ENCODE measurements at regions not wholly inside any gene's neighbourhood (a gene's known extent, or its start where the extent isn't known, plus 50 kb on each side); places are given as distances from the start of the nearest gene placed in this dataset.

GRCh38 chr13:82803341-82803740, 1078.9 kb downstream of the SLITRK1 start:
- Histone ChIP-seq H3K9me3 (ENCODE audit: control insufficient read depth, insufficient read depth, low read depth, low read length) (no peaks in the 10 kb centered on the region), H3K4me1 (ENCODE audit: control insufficient read depth, insufficient read depth, low read length) (no peaks in the 10 kb centered on the region), H3K27ac (ENCODE audit: extremely low read depth, low read depth, low read length) (no peak overlapping the region), H3K4me3 (ENCODE audit: low read depth, low read length) (no peak overlapping the region), H3K36me3 (ENCODE audit: control insufficient read depth in 2 of 2, insufficient read depth in 1 of 2, low read length in 2 of 2) (no peaks in the 10 kb centered on the region)
- ChIA-PET POLR2A (no interaction called here), CTCF (no interaction called here)
- TF ChIP-seq ZNF114 (tag by site-specific recombination; IDR thresholded peaks at IDR 0.05): no peak
- no peak for TF ChIP-seq ZNF202 (tag by site-specific recombination; IDR thresholded peaks at IDR 0.05; ENCODE audit: borderline replicate concordance)
- TF ChIP-seq, protein P1, sequence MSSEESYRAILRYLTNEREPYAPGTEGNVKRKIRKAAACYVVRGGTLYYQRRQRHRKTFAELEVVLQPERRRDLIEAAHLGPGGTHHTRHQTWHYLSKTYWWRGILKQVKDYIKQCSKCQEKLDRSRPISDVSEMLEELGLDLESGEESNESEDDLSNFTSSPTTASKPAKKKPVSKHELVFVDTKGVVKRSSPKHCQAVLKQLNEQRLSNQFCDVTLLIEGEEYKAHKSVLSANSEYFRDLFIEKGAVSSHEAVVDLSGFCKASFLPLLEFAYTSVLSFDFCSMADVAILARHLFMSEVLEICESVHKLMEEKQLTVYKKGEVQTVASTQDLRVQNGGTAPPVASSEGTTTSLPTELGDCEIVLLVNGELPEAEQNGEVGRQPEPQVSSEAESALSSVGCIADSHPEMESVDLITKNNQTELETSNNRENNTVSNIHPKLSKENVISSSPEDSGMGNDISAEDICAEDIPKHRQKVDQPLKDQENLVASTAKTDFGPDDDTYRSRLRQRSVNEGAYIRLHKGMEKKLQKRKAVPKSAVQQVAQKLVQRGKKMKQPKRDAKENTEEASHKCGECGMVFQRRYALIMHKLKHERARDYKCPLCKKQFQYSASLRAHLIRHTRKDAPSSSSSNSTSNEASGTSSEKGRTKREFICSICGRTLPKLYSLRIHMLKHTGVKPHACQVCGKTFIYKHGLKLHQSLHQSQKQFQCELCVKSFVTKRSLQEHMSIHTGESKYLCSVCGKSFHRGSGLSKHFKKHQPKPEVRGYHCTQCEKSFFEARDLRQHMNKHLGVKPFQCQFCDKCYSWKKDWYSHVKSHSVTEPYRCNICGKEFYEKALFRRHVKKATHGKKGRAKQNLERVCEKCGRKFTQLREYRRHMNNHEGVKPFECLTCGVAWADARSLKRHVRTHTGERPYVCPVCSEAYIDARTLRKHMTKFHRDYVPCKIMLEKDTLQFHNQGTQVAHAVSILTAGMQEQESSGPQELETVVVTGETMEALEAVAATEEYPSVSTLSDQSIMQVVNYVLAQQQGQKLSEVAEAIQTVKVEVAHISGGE (tag by site-specific recombination; conservative IDR thresholded peaks at IDR 0.05; ENCODE audit: low read depth): no peak
- no peak for TF ChIP-seq EGR2 (tag by site-specific recombination; IDR thresholded peaks at IDR 0.05; ENCODE audit: low read depth)
- TF ChIP-seq ZNF660 (tag by site-specific recombination; IDR thresholded peaks at IDR 0.05): no peak
- TF ChIP-seq, protein P2, sequence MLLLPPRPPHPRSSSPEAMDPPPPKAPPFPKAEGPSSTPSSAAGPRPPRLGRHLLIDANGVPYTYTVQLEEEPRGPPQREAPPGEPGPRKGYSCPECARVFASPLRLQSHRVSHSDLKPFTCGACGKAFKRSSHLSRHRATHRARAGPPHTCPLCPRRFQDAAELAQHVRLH (tag by site-specific recombination; IDR thresholded peaks at IDR 0.05): no peak

DNA sequence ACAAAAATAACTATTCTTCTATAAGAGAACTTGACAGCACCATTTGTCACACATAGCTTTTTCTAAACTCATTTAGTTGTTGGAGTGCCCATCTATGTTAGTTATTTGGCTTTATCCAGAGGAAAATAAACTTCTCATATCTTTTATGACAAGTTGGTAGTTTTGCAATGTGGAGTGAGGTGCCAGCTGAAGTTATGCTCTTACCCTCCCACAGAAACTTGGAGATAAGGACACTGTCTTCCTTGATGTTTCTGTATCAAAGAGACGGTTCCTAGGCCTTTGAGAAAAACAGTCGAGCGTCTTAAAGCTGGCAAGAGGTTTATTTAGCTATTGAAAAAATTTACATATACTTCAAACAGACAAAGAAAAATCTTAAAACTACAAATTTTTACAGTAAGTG, 1079.7 kb downstream of the SLITRK1 start:
- Histone ChIP-seq H3K4me1 (ENCODE audit: control insufficient read depth, insufficient read depth, low read length) (no peaks in the 10 kb centered on the region), H3K9me3 (ENCODE audit: control insufficient read depth, insufficient read depth, low read depth, low read length) (no peaks in the 10 kb centered on the region), H3K36me3 (ENCODE audit: control insufficient read depth in 2 of 2, insufficient read depth in 1 of 2, low read length in 2 of 2) (no peaks in the 10 kb centered on the region), H3K4me3 (ENCODE audit: low read depth, low read length) (no peak overlapping the region), H3K27ac (ENCODE audit: extremely low read depth, low read depth, low read length) (no peak overlapping the region)
- CTCF ChIA-PET: interaction anchor here (0.7 kb wide), 1 partner anchor 40 kb away, joined by 3 read pairs; no protein-coding TSS in a partner anchor
- TF ChIP-seq SP3 (tag by site-specific recombination; IDR thresholded peaks at IDR 0.05) (no peak), ATF2 (tag by site-specific recombination; IDR thresholded peaks at IDR 0.05; ENCODE audit: low read depth) (no peak), ZNF16 (tag by site-specific recombination; IDR thresholded peaks at IDR 0.05; ENCODE audit: low read depth) (no peak), ZNF140 (tag by site-specific recombination; IDR thresholded peaks at IDR 0.05) (no peak), KLF9 (tag by site-specific recombination; IDR thresholded peaks at IDR 0.05; ENCODE audit: low read depth) (no peak), ZNF501 (tag by site-specific recombination; IDR thresholded peaks at IDR 0.05) (no peak), ZSCAN5A (tag by site-specific recombination; IDR thresholded peaks at IDR 0.05) (no peak), ZNF548 (tag by site-specific recombination; IDR thresholded peaks at IDR 0.05) (no peak), ZFP37 (tag by site-specific recombination; IDR thresholded peaks at IDR 0.05) (no peak), ZNF76 (tag by site-specific recombination; IDR thresholded peaks at IDR 0.05; ENCODE audit: borderline replicate concordance, low read depth) (no peak)
- TF ChIP-seq, protein P3, sequence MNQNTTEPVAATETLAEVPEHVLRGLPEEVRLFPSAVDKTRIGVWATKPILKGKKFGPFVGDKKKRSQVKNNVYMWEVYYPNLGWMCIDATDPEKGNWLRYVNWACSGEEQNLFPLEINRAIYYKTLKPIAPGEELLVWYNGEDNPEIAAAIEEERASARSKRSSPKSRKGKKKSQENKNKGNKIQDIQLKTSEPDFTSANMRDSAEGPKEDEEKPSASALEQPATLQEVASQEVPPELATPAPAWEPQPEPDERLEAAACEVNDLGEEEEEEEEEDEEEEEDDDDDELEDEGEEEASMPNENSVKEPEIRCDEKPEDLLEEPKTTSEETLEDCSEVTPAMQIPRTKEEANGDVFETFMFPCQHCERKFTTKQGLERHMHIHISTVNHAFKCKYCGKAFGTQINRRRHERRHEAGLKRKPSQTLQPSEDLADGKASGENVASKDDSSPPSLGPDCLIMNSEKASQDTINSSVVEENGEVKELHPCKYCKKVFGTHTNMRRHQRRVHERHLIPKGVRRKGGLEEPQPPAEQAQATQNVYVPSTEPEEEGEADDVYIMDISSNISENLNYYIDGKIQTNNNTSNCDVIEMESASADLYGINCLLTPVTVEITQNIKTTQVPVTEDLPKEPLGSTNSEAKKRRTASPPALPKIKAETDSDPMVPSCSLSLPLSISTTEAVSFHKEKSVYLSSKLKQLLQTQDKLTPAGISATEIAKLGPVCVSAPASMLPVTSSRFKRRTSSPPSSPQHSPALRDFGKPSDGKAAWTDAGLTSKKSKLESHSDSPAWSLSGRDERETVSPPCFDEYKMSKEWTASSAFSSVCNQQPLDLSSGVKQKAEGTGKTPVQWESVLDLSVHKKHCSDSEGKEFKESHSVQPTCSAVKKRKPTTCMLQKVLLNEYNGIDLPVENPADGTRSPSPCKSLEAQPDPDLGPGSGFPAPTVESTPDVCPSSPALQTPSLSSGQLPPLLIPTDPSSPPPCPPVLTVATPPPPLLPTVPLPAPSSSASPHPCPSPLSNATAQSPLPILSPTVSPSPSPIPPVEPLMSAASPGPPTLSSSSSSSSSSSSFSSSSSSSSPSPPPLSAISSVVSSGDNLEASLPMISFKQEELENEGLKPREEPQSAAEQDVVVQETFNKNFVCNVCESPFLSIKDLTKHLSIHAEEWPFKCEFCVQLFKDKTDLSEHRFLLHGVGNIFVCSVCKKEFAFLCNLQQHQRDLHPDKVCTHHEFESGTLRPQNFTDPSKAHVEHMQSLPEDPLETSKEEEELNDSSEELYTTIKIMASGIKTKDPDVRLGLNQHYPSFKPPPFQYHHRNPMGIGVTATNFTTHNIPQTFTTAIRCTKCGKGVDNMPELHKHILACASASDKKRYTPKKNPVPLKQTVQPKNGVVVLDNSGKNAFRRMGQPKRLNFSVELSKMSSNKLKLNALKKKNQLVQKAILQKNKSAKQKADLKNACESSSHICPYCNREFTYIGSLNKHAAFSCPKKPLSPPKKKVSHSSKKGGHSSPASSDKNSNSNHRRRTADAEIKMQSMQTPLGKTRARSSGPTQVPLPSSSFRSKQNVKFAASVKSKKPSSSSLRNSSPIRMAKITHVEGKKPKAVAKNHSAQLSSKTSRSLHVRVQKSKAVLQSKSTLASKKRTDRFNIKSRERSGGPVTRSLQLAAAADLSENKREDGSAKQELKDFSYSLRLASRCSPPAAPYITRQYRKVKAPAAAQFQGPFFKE (tag by site-specific recombination; IDR thresholded peaks at IDR 0.05; ENCODE audit: borderline replicate concordance): no peak
- POLR2A ChIA-PET: no interaction called here
